ENCODE measurements at regions not wholly inside any gene's neighbourhood (a gene's known extent, or its start where the extent isn't known, plus 50 kb on each side); places are given as distances from the start of the nearest gene placed in this dataset.

- Histone ChIP-seq H3K4me1 (ENCODE audit: low read depth) (peaks cover 15% of the 10 kb centered on the region), H3K27ac (no peak overlapping the region), H3K36me3 (no peaks in the 10 kb centered on the region), H3K27me3 (no peaks in the 10 kb centered on the region), H3K4me3 (no peak overlapping the region), H3K9me3 (ENCODE audit: low read depth) (no peaks in the 10 kb centered on the region)
- DNase-seq (ENCODE audit: low read depth in 1 of 2, low spot score in 1 of 2), result no peak
- TF ChIP-seq, protein P1, sequence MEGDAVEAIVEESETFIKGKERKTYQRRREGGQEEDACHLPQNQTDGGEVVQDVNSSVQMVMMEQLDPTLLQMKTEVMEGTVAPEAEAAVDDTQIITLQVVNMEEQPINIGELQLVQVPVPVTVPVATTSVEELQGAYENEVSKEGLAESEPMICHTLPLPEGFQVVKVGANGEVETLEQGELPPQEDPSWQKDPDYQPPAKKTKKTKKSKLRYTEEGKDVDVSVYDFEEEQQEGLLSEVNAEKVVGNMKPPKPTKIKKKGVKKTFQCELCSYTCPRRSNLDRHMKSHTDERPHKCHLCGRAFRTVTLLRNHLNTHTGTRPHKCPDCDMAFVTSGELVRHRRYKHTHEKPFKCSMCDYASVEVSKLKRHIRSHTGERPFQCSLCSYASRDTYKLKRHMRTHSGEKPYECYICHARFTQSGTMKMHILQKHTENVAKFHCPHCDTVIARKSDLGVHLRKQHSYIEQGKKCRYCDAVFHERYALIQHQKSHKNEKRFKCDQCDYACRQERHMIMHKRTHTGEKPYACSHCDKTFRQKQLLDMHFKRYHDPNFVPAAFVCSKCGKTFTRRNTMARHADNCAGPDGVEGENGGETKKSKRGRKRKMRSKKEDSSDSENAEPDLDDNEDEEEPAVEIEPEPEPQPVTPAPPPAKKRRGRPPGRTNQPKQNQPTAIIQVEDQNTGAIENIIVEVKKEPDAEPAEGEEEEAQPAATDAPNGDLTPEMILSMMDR (IDR thresholded peaks at IDR 0.05; ENCODE audit: low read depth, low read length), result no peak
Observed at GRCh38 chr2:216557413-216557812, 58.8 kb downstream of the RPL37A start.

- no peaks in the 10 kb centered on the region for H3K36me3 ChIP-seq
- peak in 1 of 2 donors; percentile 45 for DNase-seq (ENCODE audit: low read depth in 1 of 2, low spot score in 1 of 2)
- no peak overlapping the region for H3K4me3 ChIP-seq
- H3K9me3 ChIP-seq (ENCODE audit: low read depth), result no peaks in the 10 kb centered on the region
- H3K4me1 ChIP-seq (ENCODE audit: low read depth), result peaks cover 15% of the 10 kb centered on the region
- TF ChIP-seq, protein P1 (IDR thresholded peaks at IDR 0.05; ENCODE audit: low read depth, low read length), result no peak
- no peak overlapping the region for H3K27ac ChIP-seq
- H3K27me3 ChIP-seq, result no peaks in the 10 kb centered on the region
Observed at GRCh38 chr2:216557820-216558219, 59.2 kb downstream of the RPL37A start.

- Histone ChIP-seq H3K4me1 (ENCODE audit: low read depth) (peaks cover 15% of the 10 kb centered on the region), H3K36me3 (no peaks in the 10 kb centered on the region), H3K27ac (no peak overlapping the region), H3K9me3 (ENCODE audit: low read depth) (no peaks in the 10 kb centered on the region), H3K27me3 (no peaks in the 10 kb centered on the region), H3K4me3 (no peak overlapping the region)
- TF ChIP-seq, protein P1 (IDR thresholded peaks at IDR 0.05; ENCODE audit: low read depth, low read length), result no peak
- DNase-seq (ENCODE audit: low read depth in 1 of 2, low spot score in 1 of 2), result no peak
Observed at GRCh38 chr2:216559625-216560156, 61.0 kb downstream of the RPL37A start.

DNA sequence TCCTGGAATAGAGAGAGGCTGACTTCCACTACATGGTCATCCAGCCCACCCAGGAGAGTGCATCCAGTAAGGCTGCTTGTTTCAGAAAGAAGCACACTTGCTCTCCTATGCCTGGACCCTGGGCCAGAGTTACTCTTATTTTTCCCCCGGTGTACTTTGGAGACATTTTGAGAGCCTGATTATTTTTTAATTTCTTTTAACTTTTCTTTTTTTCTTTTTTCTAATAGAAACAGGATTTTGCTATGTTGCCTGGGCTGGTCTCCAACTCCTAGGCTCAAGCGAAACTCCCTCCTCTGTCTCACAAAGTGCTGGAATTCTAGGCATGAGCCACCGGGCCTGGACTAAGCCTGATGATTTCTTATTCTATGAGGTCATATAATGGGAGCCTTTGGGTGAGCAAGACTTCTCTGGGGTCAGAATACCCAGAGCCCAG lies 62.2 kb downstream of the RPL37A start:
- peak in 1 of 2 donors; percentile 85 for DNase-seq (ENCODE audit: low read depth in 1 of 2, low spot score in 1 of 2)
- Histone ChIP-seq H3K9me3 (ENCODE audit: low read depth) (no peaks in the 10 kb centered on the region), H3K27me3 (no peaks in the 10 kb centered on the region), H3K36me3 (no peaks in the 10 kb centered on the region), H3K4me1 (ENCODE audit: low read depth) (peaks cover 15% of the 10 kb centered on the region), H3K4me3 (no peak overlapping the region), H3K27ac (no peak overlapping the region)
- TF ChIP-seq, protein P1 (IDR thresholded peaks at IDR 0.05; ENCODE audit: low read depth, low read length), result no peak

- TF ChIP-seq, protein P1 (IDR thresholded peaks at IDR 0.05; ENCODE audit: low read depth, low read length), result no peak
- Histone ChIP-seq H3K9me3 (ENCODE audit: low read depth) (no peaks in the 10 kb centered on the region), H3K4me1 (ENCODE audit: low read depth) (peaks cover 2% of the 10 kb centered on the region), H3K27ac (no peak overlapping the region), H3K36me3 (no peaks in the 10 kb centered on the region), H3K27me3 (no peaks in the 10 kb centered on the region), H3K4me3 (no peak overlapping the region)
- no peak for DNase-seq (ENCODE audit: low read depth in 1 of 2, low spot score in 1 of 2)
Observed at GRCh38 chr2:216562696-216563435, 64.2 kb downstream of the RPL37A start.
